Kidney (tissue), 13 donors: ENCODE measurements at regions not wholly inside any gene's neighbourhood (a gene's known extent, or its start where the extent isn't known, plus 50 kb on each side); places are given as distances from the start of the nearest gene placed in this dataset.

Experiments
- DNase-seq, 5 donors: peaks; one replicate each; pipeline ENCODE4 v3.0.0-alpha.2; 2013 to 2020
- FAIRE-seq: peaks from 2 replicates; lab custom pipeline; 2012; peaks lifted over from hg19 to GRCh38; lab: Jason Lieb, UNC
- H3K27ac ChIP-seq, 2 donors: one replicate each; pipeline ENCODE4 v1.7.0; 2013; ENCODE audit warnings: low read depth in 2 of 2, low read length in 2 of 2, inconsistent platforms in 1 of 2
- H3K27me3 ChIP-seq: one replicate; pipeline ENCODE4 v1.7.1; 2013; ENCODE audit warnings: low read length, inconsistent platforms; ENCODE audit not compliant: control insufficient read depth, insufficient read depth
- H3K36me3 ChIP-seq, 3 donors: one replicate each; pipeline versions ENCODE4 v1.7.0 to v1.7.1; 2013; ENCODE audit warnings: low read length in 3 of 3, control low read depth in 1 of 3, inconsistent platforms in 1 of 3; ENCODE audit not compliant: insufficient read depth in 3 of 3, control insufficient read depth in 2 of 3
- H3K4me1 ChIP-seq, 3 donors: one replicate each; pipeline versions ENCODE4 v1.7.0 to v1.7.1; 2013; ENCODE audit warnings: low read length in 3 of 3, inconsistent platforms in 1 of 3, low read depth in 1 of 3; ENCODE audit not compliant: control insufficient read depth in 2 of 3, insufficient read depth in 2 of 3
- H3K4me3 ChIP-seq, 3 donors: one replicate each; pipeline versions ENCODE4 v1.7.0 to v1.8.1; 2013; ENCODE audit warnings: low read length in 3 of 3, control low read depth in 1 of 3, inconsistent platforms in 1 of 3
- H3K9ac ChIP-seq, 3 donors: one replicate each; pipeline versions ENCODE4 v1.7.0 to v1.7.1; 2013; ENCODE audit warnings: low read length in 3 of 3, control low read depth in 1 of 3, inconsistent platforms in 1 of 3
- H3K9me3 ChIP-seq, 3 donors: one replicate each; pipeline versions ENCODE4 v1.7.0 to v1.7.1; 2013; ENCODE audit warnings: low read length in 3 of 3, control low read depth in 1 of 3, inconsistent platforms in 1 of 3; ENCODE audit not compliant: control insufficient read depth in 2 of 3, insufficient read depth in 1 of 3
- intact Hi-C: fragments of 100-400 bp; cut with DNase I; formaldehyde crosslinking; loops from one replicate; pipeline ENCODE4 v1.11.1; 2022
- TF ChIP-seq, protein P1 (sequence below): IDR thresholded peaks from 3 replicates; pipeline ENCODE4 v1.5.1; 2012; ENCODE audit warnings: mild to moderate bottlenecking, moderate library complexity, borderline replicate concordance; ENCODE audit not compliant: insufficient read depth; ENCODE audit errors: extremely low read depth
- donor health status: control.
- donor health status: control.
- donor health status: control.
- donor health status: control.
- donor health status: control.
- donor health status: DM: yes; HTN: yes; CAD: no.
- donor health status: Normal renal cell carcinoma (clear cell type).

DNA sequence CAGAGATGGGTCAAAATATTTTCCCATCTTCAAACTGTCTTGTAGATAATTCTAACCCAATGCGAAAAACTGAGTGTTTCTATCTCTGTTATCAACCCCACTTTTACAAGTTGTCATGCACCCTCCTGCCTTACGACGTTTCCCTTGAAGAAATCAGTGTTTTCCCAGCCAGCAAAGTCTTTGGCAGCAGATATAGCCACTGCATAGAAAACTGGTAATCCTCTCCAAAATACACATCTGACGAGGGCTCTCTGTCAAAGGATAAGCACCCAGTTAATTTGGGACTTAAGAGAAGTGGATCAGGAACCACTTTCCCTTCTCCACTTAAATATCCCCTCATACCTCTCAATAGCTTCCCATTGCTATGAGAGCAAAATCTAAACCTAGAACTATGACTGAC lies 351.9 kb upstream of the MIR17HG start:
- Histone ChIP-seq H3K36me3 (no peaks in the 10 kb centered on the region), H3K4me3 (no peak overlapping the region), H3K9ac (no peak overlapping the region), H3K4me1 (no peaks in the 10 kb centered on the region), H3K9me3 (no peaks in the 10 kb centered on the region), H3K27me3 (no peaks in the 10 kb centered on the region), H3K27ac (no peak overlapping the region)
- intact Hi-C loops: no loop called here
- DNase-seq: no peak
- FAIRE-seq: no peak
- TF ChIP-seq, protein P1, sequence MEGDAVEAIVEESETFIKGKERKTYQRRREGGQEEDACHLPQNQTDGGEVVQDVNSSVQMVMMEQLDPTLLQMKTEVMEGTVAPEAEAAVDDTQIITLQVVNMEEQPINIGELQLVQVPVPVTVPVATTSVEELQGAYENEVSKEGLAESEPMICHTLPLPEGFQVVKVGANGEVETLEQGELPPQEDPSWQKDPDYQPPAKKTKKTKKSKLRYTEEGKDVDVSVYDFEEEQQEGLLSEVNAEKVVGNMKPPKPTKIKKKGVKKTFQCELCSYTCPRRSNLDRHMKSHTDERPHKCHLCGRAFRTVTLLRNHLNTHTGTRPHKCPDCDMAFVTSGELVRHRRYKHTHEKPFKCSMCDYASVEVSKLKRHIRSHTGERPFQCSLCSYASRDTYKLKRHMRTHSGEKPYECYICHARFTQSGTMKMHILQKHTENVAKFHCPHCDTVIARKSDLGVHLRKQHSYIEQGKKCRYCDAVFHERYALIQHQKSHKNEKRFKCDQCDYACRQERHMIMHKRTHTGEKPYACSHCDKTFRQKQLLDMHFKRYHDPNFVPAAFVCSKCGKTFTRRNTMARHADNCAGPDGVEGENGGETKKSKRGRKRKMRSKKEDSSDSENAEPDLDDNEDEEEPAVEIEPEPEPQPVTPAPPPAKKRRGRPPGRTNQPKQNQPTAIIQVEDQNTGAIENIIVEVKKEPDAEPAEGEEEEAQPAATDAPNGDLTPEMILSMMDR: no peak

DNA sequence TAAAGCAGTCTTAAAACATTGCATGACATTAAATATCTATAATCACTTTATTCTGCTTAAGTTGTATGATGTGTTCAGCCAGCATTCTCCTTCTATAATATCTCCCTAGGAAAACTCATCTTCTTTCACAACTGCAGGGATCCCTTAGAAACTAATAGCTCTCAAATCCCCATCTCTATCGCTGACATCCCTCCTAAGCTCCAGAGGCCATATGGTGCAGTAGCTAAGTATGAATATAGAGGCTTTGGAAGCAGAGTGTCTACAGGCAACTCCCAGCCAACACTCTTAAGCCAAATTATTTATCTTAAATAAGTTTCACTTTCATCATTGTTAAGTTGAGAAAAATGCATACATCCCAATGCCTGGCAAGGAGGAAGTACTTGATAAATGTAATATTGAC lies 349.5 kb upstream of the MIR17HG start:
- no peak for FAIRE-seq
- TF ChIP-seq, protein P1: no peak

DNA sequence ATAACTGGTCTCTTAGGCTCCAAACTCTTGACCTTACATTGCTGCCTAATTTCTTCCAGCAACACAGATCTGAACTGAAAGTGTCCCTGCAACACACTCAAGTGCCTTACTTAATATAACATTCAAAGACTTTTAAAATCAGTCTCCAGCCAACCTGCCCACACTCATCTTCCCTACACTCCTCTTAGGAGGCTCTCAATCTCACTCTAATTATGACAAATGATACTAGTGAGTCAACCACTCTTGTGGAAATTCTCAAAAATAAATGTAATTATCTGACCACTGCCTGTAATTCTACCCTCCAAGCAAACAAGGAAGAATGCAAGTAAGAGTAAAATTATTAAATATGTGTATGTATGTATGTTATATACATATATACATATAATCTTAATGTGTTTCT lies 348.1 kb upstream of the MIR17HG start:
- FAIRE-seq: no peak

More for the DNA sequence above, 349.5 kb upstream of the MIR17HG start:
- H3K36me3 ChIP-seq: no peaks in the 10 kb centered on the region
- no peak overlapping the region for H3K4me3 ChIP-seq
- H3K9me3 ChIP-seq: no peaks in the 10 kb centered on the region
- no peak for DNase-seq
- no peaks in the 10 kb centered on the region for H3K4me1 ChIP-seq
- intact Hi-C loops: no loop called here
- no peak overlapping the region for H3K27ac ChIP-seq
- no peak overlapping the region for H3K9ac ChIP-seq
- no peaks in the 10 kb centered on the region for H3K27me3 ChIP-seq

More for the DNA sequence above, 348.1 kb upstream of the MIR17HG start:
- TF ChIP-seq, protein P1: no peak
- Histone ChIP-seq H3K9me3 (no peaks in the 10 kb centered on the region), H3K36me3 (no peaks in the 10 kb centered on the region), H3K4me1 (no peaks in the 10 kb centered on the region), H3K27ac (no peak overlapping the region), H3K4me3 (no peak overlapping the region), H3K27me3 (no peaks in the 10 kb centered on the region), H3K9ac (no peak overlapping the region)
- no peak for DNase-seq
- intact Hi-C loops: no loop called here
